Panc1 (cell line): ENCODE measurements at regions not wholly inside any gene's neighbourhood (a gene's known extent, or its start where the extent isn't known, plus 50 kb on each side); places are given as distances from the start of the nearest gene placed in this dataset.

ENCODE experiments used
- ATAC-seq: fragments of 200-7000 bp; cut with Tn5 transposase; 2 replicates; pipeline ENCODE4 v1.9.1; 2020; ENCODE audit warnings: mild to moderate bottlenecking, moderate library complexity
- BruUV-seq: library from RNA; stranded (reverse); fragments of 400-500 nt; replicated peaks from 2 replicates; lab custom pipeline; 2021; lab: Mats Ljungman, UMichigan
- CTCF ChIA-PET: fragments of 300-600 bp; sonication (Branson Sonifier 250); formaldehyde crosslinking; loops from one replicate; lab custom pipeline; 2022; ENCODE audit warnings: antibody characterized with exemption; lab: Charles Lee
- POLR2A ChIA-PET: fragments of 300-600 bp; sonication (Branson Sonifier 250); formaldehyde crosslinking; loops from one replicate; lab custom pipeline; 2022; ENCODE audit warnings: antibody characterized with exemption; lab: Charles Lee
- DNase-seq: peaks from one replicate; pipeline ENCODE4 v3.0.0-alpha.2; 2010; ENCODE audit warnings: low read depth, low spot score
- H3K27ac ChIP-seq: 2 replicates; pipeline ENCODE4 v1.5.1; 2011; ENCODE audit warnings: mild to moderate bottlenecking, low read length, inconsistent platforms
- H3K27me3 ChIP-seq: fragments of 200-500 bp; sonication (Bioruptor generic); 2 replicates; pipeline ENCODE4 v1.6.0; 2014; ENCODE audit warnings: low read length, inconsistent platforms; ENCODE audit not compliant: control insufficient read depth, insufficient read depth
- H3K36me3 ChIP-seq: fragments of 200-500 bp; sonication (Bioruptor generic); 2 replicates; pipeline ENCODE4 v1.5.1; 2014; ENCODE audit warnings: inconsistent platforms, mild to moderate bottlenecking, low read length, moderate library complexity; ENCODE audit not compliant: control insufficient read depth, insufficient read depth
- H3K4me1 ChIP-seq: 2 replicates; pipeline ENCODE4 v1.5.1; 2011; ENCODE audit warnings: inconsistent platforms, mild to moderate bottlenecking, low read length, moderate library complexity; ENCODE audit not compliant: control insufficient read depth, insufficient read depth
- H3K4me3 ChIP-seq, 2 experiments: 2 replicates each; pipeline ENCODE4 v1.5.1; 2011 to 2012; ENCODE audit warnings: low read depth in 2 of 2, low read length in 2 of 2, mild to moderate bottlenecking in 2 of 2, inconsistent platforms in 1 of 2, moderate library complexity in 1 of 2
- H3K9me3 ChIP-seq: fragments of 200-500 bp; sonication (Bioruptor generic); 2 replicates; pipeline ENCODE4 v1.5.1; 2014; ENCODE audit warnings: low read depth, mild to moderate bottlenecking, inconsistent platforms, low read length, moderate library complexity; ENCODE audit not compliant: control insufficient read depth, insufficient read depth
- CTCF ChIP-seq: fragments of 450-650 bp; IDR thresholded peaks from 2 replicates; pipeline ENCODE4 v1.5.1; 2017; ENCODE audit warnings: mild to moderate bottlenecking
- POLR2AphosphoS5 ChIP-seq: IDR thresholded peaks from 2 replicates; pipeline ENCODE4 v1.6.1; 2012; ENCODE audit warnings: mild to moderate bottlenecking, low read depth, low read length, moderate library complexity
- REST ChIP-seq, 2 experiments: IDR thresholded peaks; 2 replicates each; pipeline ENCODE4 v1.6.1; 2011 to 2012; ENCODE audit warnings: low read depth in 2 of 2, control low read depth in 1 of 2, low read length in 1 of 2, mild to moderate bottlenecking in 1 of 2, moderate library complexity in 1 of 2; ENCODE audit not compliant: insufficient read depth in 1 of 2
- SIN3A ChIP-seq: IDR thresholded peaks from 2 replicates; pipeline ENCODE4 v1.6.1; 2012; ENCODE audit warnings: low read depth, mild to moderate bottlenecking, low read length, moderate library complexity, borderline replicate concordance; ENCODE audit not compliant: insufficient read depth
- TCF7L2 ChIP-seq: IDR thresholded peaks from 2 replicates; pipeline ENCODE4 v1.6.1; 2011; ENCODE audit warnings: mild to moderate bottlenecking, low read depth, low read length, inconsistent platforms
- in situ Hi-C: cut with HindIII; loops from 2 replicates; pipeline ENCODE4 v1.10.0; 2016; ENCODE audit warnings: low sequenced_read_pairs, low pct_unique_long_range_greater_than_20kb
- intact Hi-C: fragments of 100-400 bp; cut with micrococcal nuclease; formaldehyde crosslinking; loops from one replicate; pipeline ENCODE4 v1.10.0; 2022; ENCODE audit not compliant: unreplicated experiment

DNA sequence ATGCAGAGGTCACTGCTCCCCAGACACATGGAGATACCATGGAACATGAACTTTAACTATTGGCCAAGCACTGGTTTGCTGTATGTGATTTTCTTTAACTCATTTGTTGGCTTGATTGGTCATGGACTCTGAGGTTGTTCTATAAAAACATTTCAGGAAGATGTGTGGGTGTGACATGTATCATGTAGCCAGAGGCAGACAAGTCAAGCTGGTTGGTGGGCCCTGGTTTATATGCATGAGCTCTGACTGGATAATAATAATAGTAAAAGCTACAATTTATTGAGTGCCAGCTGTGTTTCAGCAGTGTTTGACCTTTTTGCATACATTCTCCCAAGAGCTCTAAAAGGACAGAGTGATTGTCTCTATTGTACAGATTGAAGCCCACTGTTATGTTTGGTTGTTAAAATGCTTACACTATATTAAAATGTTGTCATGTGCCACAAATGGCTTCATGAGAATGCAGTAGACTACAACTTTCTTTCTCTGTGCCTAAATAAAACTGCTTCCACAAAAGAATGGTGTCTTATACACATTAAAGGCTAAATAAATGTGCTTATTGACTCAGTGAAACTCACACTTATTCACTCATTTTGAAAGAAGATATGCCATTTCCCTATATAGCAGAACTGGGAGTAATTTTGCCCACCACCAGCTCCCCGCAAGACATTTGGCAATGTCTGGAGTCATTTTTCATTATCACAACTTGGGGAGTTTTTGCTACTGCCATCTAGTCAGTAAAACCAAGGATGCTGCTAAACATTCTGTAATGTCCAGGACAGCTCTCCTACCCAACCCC is 243.6 kb upstream of the NFE2L3 start:
- TF ChIP-seq POLR2AphosphoS5, result no peak
- CTCF ChIA-PET, result no interaction called here
- in situ Hi-C loops (no loop called here), intact Hi-C loops (no loop called here)
- no peaks in the 10 kb centered on the region for H3K36me3 ChIP-seq
- H3K4me3 ChIP-seq, result no peak overlapping the region
- H3K27ac ChIP-seq, result no peak overlapping the region
- H3K9me3 ChIP-seq, result no peaks in the 10 kb centered on the region
- DNase-seq (no peak), ATAC-seq (no peak)
- BruUV-seq, result no TSS peak
- peaks cover 2% of the 10 kb centered on the region; the same call in 1 of the 2 replicates for H3K27me3 ChIP-seq
- POLR2A ChIA-PET, result interaction anchor here (0.5 kb wide), 1 partner anchor 244 kb away, joined by 5 read pairs; the partner anchor contains the start of gene NFE2L3
- no peaks in the 10 kb centered on the region for H3K4me1 ChIP-seq

DNA sequence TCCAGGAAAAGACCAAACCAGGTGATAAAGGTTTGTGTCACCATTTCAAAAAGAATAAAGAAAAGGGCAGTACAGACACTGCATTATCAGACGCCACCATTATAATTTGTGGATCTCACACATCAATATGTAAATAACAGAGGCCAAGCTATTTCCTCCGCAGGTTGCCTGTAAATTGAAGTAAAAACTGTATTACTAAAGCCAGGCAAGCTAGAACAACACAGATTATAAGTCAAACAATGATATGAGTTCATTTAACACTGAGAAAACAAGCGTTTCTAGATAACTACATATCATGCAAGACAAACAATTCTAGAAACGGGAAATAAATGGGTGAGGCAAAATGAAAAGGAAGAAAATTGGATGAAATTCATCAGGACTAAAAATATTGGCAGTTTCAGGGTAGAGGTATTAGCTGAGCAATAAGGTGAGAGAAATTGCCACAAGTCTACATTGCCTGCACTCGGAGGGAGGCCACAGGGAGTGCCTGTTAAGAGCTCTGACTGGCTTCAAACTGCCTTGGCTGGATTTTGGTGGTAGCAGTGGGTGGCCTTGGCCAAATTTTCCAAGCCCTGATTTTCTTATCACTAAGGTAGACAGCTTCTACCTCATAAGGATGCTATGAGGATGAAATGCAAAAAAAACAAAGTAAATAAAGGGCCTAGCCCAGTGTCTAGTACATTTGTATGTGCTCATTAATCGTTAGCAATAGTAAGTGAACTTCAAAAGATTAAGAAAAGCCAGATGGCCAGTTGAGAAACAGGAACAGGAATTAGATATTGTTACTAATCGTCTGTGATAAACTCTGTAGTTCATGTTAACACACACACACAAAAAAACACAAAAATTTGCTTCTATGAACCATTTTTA is 240.0 kb upstream of the NFE2L3 start:
- intact Hi-C loops (no loop called here), in situ Hi-C loops (no loop called here)
- H3K27me3 ChIP-seq, result peaks cover 2% of the 10 kb centered on the region; the same call in 1 of the 2 replicates
- H3K4me3 ChIP-seq, result no peak overlapping the region
- H3K36me3 ChIP-seq, result no peaks in the 10 kb centered on the region
- ChIA-PET POLR2A (no interaction called here), CTCF (no interaction called here)
- H3K27ac ChIP-seq, result no peak overlapping the region
- no peak for DNase-seq
- H3K4me1 ChIP-seq, result no peaks in the 10 kb centered on the region
- no peak for ATAC-seq
- no peak for TF ChIP-seq TCF7L2
- no peak for TF ChIP-seq REST (IDR thresholded peaks at IDR 0.05; ENCODE audit: insufficient read depth in 1 of 2, low read depth in 2 of 2, low read length in 1 of 2)
- no peak for TF ChIP-seq SIN3A
- no peak for TF ChIP-seq CTCF
- TF ChIP-seq POLR2AphosphoS5, result no peak
- H3K9me3 ChIP-seq, result no peaks in the 10 kb centered on the region
- BruUV-seq, result no TSS peak
